Testis (tissue), 2 donors: ENCODE measurements at regions not wholly inside any gene's neighbourhood (a gene's known extent, or its start where the extent isn't known, plus 50 kb on each side); places are given as distances from the start of the nearest gene placed in this dataset.
"Not testable (repeated sequence)": the region's sequence is repeated elsewhere in the genome, so short reads cannot be mapped to it uniquely, and the experiment has no call there.

Experiments used
- POLR2A ChIP-seq: fragments of 450-650 bp; IDR thresholded peaks from one replicate; pipeline ENCODE4 v1.6.1; 2017; ENCODE audit warnings: antibody characterized with exemption, mild to moderate bottlenecking, moderate library complexity
- TF ChIP-seq, protein P1 (sequence below), 3 experiments: fragments of 450-650 bp in 2 of 3; fragments of 200-600 bp in 1 of 3; sonication (generic) in 1 of 3; IDR thresholded peaks; one replicate each; pipeline ENCODE4 v1.5.1; 2016 to 2019; ENCODE audit warnings: antibody characterized with exemption in 3 of 3, mild to moderate bottlenecking in 2 of 3, moderate library complexity in 1 of 3

DNA sequence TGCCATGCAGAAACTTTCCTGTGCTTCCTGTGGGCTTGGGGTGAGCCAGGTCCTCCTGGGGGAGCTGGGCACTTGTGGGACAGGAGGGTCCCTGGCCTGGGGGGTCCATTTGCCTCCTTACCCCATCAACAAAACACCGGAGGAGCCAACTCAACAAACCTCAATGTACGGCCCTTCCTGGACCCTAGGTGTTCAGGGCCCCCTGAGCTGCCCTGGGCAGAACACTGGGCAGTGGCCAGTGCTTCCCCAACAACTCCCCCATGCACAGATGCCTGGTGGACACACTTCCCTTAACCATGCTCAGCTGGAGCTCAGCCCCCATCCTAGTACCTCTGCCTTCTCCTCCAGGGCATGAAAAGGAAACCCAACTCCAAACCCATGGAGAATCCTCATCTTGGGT lies 1504.2 kb upstream of the TPTE start:
- TF ChIP-seq, protein P1, sequence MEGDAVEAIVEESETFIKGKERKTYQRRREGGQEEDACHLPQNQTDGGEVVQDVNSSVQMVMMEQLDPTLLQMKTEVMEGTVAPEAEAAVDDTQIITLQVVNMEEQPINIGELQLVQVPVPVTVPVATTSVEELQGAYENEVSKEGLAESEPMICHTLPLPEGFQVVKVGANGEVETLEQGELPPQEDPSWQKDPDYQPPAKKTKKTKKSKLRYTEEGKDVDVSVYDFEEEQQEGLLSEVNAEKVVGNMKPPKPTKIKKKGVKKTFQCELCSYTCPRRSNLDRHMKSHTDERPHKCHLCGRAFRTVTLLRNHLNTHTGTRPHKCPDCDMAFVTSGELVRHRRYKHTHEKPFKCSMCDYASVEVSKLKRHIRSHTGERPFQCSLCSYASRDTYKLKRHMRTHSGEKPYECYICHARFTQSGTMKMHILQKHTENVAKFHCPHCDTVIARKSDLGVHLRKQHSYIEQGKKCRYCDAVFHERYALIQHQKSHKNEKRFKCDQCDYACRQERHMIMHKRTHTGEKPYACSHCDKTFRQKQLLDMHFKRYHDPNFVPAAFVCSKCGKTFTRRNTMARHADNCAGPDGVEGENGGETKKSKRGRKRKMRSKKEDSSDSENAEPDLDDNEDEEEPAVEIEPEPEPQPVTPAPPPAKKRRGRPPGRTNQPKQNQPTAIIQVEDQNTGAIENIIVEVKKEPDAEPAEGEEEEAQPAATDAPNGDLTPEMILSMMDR (IDR thresholded peaks at IDR 0.05), result not testable (repeated sequence)
- not testable (repeated sequence) for TF ChIP-seq POLR2A
